AG10803 (cell line): ENCODE measurements at regions not wholly inside any gene's neighbourhood (a gene's known extent, or its start where the extent isn't known, plus 50 kb on each side); places are given as distances from the start of the nearest gene placed in this dataset.

ENCODE experiments used
- DNase-seq: peaks from one replicate; pipeline ENCODE4 v3.0.0; 2010; ENCODE audit warnings: low read depth
- H3K4me3 ChIP-seq: 2 replicates; pipeline ENCODE4 v1.5.1; 2011; ENCODE audit warnings: mild to moderate bottlenecking, low read length, control low read depth
- TF ChIP-seq, protein P1 (sequence below): conservative IDR thresholded peaks from 2 replicates; pipeline ENCODE4 v1.5.1; 2011; ENCODE audit warnings: mild to moderate bottlenecking, low read length, control low read depth, inconsistent platforms

DNA sequence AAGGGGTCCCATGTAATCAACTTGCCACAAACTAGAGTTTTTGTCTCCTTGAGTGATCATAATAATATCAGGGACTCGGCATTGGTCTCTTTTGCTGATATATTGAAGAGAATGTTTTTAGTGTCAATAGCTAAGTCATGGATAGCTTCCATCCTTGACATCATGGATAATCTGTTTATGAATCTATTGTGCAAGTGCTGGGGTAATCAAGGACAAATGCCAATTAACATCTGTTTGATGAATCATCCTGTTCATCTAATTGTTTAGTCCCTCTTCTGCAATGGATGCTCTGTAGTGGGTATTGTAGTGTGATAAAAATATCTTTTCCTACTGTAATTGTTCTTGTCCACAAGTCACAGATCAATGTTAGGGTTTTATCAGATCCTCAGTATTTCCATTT is 607.5 kb upstream of the SEMA6A start:
- TF ChIP-seq, protein P1, sequence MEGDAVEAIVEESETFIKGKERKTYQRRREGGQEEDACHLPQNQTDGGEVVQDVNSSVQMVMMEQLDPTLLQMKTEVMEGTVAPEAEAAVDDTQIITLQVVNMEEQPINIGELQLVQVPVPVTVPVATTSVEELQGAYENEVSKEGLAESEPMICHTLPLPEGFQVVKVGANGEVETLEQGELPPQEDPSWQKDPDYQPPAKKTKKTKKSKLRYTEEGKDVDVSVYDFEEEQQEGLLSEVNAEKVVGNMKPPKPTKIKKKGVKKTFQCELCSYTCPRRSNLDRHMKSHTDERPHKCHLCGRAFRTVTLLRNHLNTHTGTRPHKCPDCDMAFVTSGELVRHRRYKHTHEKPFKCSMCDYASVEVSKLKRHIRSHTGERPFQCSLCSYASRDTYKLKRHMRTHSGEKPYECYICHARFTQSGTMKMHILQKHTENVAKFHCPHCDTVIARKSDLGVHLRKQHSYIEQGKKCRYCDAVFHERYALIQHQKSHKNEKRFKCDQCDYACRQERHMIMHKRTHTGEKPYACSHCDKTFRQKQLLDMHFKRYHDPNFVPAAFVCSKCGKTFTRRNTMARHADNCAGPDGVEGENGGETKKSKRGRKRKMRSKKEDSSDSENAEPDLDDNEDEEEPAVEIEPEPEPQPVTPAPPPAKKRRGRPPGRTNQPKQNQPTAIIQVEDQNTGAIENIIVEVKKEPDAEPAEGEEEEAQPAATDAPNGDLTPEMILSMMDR = no peak
- no peak overlapping the region for H3K4me3 ChIP-seq
- DNase-seq = no peak

DNA sequence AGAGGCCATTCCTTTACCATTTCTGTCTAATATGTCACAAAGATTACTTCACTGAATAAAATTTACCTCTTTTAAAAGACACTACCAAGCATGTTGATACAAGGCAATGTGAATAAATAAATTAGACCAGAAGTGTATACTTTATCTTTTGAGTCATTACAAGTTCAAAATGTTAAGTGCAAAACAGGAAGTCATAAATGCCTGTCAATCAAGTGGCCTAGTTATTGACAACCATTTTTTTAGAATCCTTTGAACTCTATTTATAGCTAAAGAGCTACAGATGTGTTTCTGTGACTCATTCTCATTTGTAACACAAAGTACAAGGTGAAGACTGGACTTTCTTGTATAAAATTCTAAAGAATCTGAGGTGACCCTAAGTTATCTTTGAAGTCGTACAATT is 602.7 kb upstream of the SEMA6A start:
- TF ChIP-seq, protein P1 = no peak

DNA sequence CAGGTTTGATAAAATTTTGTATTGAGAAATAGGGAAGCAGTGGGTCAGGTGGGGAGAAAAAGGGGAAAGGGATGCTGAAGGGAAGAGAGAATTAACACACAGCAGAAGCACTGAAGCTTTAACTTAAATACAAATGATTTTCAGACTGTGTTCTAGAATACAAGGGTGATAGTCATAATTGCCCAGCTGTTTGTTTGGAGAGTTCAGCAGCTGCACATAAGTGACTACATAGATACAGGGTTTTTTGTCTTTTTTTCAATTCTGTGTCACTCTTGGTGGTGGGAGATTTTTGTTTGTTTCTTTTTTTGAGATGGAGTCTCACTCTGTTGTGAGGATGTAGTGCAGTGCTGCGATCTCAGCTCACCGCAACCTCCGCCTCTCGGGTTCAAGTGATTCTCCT is 590.4 kb upstream of the SEMA6A start:
- TF ChIP-seq, protein P1 = no peak
- no peak for DNase-seq
- no peak overlapping the region for H3K4me3 ChIP-seq

More for the DNA sequence above, 602.7 kb upstream of the SEMA6A start:
- H3K4me3 ChIP-seq = no peak overlapping the region
- no peak for DNase-seq

DNA sequence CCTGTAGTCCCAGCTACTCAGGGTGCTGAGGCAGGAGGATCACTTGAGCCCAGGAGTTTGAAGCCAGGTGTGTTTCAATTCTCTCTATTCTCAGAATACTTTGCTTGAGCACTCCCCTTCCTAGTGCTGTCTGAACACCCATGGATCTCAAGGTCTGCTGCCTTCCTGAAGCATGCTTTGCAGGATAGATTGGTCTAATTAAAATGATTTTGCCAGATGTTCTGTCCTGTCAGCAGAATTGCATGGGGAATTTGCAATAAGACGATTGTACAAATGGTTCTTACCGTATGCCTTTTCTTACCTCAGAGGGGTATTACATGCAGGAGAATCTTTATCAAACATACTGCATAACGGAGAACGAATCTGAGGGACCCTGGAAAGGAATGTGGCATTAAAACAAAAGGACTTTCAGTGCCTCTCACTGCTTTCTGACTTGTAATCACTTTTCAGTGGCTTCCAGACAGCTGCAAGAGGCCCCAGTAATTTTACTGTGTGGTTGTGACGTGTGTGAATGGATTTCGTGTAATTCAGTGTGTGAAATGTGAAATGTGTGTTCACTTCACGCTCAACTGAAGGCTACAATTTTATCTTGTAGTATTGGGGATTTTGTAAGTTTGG is 587.2 kb upstream of the SEMA6A start:
- DNase-seq = no peak
- H3K4me3 ChIP-seq = no peak overlapping the region
- TF ChIP-seq, protein P1 = no peak

DNA sequence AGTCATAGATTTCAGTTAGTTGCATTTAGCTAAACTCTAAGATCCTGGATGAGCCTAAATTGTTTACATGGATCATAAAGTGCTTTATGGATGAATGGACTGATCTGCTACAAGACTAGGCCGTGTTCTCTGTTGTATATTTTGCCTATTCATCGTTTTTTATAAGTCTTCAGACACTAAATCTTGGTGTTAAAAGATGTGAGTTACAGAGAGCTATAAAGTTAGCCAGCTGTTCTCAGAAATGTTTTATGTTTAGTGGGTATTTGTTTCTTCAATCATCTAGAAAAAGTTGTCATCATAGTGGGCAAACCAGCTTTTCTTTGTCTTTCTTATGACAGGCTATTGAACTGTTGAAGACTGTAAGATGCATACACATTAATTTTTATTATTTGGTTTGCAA is 585.8 kb upstream of the SEMA6A start:
- H3K4me3 ChIP-seq = no peak overlapping the region
- no peak for DNase-seq
- TF ChIP-seq, protein P1 = no peak

DNA sequence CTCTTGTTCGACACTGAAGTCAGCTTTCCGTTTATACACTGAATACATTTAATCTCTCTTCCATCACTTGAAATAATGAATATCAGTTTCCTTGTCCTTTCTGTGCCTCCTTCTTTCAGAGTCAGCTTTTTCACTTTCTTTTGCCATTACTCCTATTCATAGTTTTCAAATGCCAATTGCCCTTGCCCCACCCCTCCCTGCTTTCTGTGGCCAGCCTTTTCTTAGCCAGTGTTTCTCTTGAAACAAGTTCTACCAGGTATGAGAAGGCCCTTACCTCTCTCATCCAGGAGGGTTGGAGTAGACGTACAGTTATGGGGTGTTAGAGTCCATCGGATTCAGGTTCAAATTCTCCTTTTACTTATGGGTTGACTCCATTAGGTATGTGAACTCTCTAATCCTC is 574.7 kb upstream of the SEMA6A start:
- TF ChIP-seq, protein P1 = no peak
- H3K4me3 ChIP-seq = no peak overlapping the region
- DNase-seq = no peak

DNA sequence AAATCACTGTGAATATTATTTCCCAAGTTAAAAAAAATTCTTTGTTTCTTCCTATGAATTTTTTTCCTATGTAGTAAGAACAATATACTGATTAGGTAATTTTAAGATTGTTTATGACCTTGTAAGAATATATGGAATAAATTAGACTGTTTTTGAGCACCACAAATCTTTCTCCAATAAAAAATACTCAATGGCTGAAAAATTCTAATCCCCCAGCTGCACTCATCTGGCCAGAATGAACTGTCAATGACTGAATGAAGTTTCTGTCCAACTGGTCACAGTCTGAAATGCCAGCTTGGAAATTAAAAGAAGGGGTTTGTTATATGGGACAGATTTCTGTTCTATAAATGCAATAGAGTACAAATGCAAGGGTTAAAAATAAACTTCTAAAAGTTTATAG is 569.5 kb upstream of the SEMA6A start:
- no peak overlapping the region for H3K4me3 ChIP-seq
- no peak for DNase-seq
- TF ChIP-seq, protein P1 = no peak
